GM21723 (cell line): ENCODE measurements at regions not wholly inside any gene's neighbourhood (a gene's known extent, or its start where the extent isn't known, plus 50 kb on each side); places are given as distances from the start of the nearest gene placed in this dataset.
"Not testable (repeated sequence)": the region's sequence is repeated elsewhere in the genome, so short reads cannot be mapped to it uniquely, and the experiment has no call there.

Experiments
- ATAC-seq: cut with Tn5 transposase; IDR thresholded peaks from one replicate; pipeline ENCODE4 v1.9.1; 2021; ENCODE audit warnings: mild to moderate bottlenecking, moderate library complexity; ENCODE audit not compliant: unreplicated experiment

- no peak for ATAC-seq
Observed at GRCh38 chr7:19623676-19624075, 85.2 kb downstream of the POLR1F start.

- ATAC-seq: no peak
Observed at GRCh38 chr7:19621740-19622139, 87.1 kb downstream of the POLR1F start.

GRCh38 chr7:19620470-19620869 is 88.4 kb downstream of the POLR1F start:
- no peak for ATAC-seq

GRCh38 chr7:19619122-19619521 is 89.7 kb downstream of the POLR1F start:
- no peak for ATAC-seq

DNA sequence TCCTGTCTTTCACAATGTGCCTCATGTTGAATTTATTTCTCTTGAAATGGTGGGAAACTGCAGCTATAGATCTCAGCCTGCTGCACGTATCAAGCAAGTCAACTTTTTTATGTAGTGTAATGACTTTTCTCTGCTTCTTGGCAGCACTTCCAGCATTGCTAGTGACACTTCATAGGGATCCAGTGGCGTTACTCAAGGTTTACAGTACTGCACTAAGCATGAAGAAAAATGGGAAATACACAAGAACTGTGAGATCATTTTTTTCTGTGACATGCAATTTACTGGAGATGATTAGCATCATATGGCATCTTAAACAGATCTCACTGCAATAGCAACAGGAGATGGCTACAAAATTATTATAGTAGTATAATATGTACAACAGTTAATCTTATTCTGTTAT is 90.9 kb downstream of the POLR1F start:
- ATAC-seq: no peak

- no peak for ATAC-seq
Observed at GRCh38 chr7:19610194-19610943, 98.5 kb downstream of the POLR1F start.

GRCh38 chr7:19589446-19589845 is 119.4 kb downstream of the POLR1F start:
- no peak for ATAC-seq

- ATAC-seq: peak; percentile 71
Observed at GRCh38 chr7:19587291-19587690, 121.5 kb downstream of the POLR1F start.

- no peak for ATAC-seq
Observed at GRCh38 chr7:19585761-19586160, 123.1 kb downstream of the POLR1F start.

GRCh38 chr7:19575909-19576557 is 132.8 kb downstream of the POLR1F start:
- no peak for ATAC-seq

GRCh38 chr7:19574131-19574530 is 134.7 kb downstream of the POLR1F start:
- ATAC-seq: no peak

DNA sequence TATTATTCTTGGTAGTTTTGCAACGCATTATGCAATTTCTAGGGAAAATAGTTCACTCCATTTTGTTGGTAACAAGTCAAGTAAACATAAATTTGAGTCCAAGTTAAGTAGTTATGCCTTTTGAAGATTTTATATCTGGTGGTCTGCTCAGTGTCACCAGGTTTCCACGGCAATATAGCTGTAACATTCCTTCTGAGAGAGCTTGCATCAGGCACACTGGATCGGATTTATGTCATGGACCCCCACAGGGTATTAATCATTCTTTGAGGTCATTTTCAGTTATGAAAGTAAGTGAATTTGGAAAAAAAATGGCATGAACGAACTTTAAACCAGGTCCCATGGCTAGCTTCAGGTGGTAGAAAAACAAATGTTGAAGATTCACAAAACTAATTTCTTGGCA is 136.3 kb downstream of the POLR1F start:
- no peak for ATAC-seq

- no peak for ATAC-seq
Observed at GRCh38 chr7:19567011-19567410, 141.8 kb downstream of the POLR1F start.

DNA sequence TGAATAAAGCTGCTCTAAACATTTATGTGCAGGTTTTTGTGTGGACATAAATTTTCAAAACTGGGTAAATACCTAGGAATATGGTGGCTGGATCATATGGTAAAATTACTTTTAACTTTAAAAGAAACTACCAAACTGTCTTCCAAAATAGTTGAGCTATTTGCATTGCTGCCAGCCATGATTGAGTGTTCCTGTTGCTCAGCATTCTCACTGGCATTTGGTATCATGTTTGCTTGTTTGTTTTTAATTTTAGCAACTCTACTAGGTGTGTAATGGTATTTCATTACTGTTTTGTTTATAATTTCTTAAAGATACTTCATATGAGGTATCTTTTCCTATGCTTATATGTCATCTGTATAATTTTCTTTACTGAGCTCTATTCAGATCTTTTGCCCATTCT is 143.2 kb downstream of the POLR1F start:
- no peak for ATAC-seq

- no peak for ATAC-seq
Observed at GRCh38 chr7:19561121-19561805, 147.6 kb downstream of the POLR1F start.

GRCh38 chr7:19560111-19560883 is 148.5 kb downstream of the POLR1F start:
- ATAC-seq: no peak

- ATAC-seq: no peak
Observed at GRCh38 chr7:19558527-19558926, 150.3 kb downstream of the POLR1F start.

DNA sequence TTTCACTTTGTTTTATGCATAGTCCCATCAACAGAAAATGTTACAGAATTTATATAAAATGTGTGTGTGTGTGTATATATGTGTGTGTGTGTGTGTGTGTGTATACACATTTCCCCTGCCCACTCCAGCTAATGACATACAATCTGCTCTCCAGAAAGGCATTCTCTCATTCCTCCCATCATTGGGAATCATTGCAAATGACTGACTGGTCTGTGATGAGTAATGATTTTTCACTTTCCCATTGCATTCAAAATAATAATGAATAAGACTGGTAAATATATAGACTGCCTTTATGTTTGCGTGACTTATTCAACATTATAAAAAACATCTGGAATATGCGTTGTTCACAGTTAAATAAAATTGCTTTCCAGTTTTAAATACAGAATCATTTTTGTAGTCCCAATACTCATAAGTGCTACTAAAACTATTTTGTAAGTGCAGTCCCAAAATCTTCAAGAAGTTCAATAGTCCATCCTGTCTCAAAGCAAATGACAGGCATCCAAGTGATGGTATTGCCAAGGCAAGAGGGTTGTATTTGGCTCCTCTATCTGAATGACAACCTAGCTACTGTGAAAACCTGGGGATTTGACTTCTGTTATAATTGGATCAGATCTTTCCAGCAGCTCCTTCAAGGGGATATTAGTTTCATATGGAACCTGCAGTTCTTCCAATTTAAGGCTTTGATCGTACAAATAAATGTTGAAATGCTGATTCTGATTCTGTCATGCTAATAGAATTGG is 150.9 kb downstream of the POLR1F start:
- no peak for ATAC-seq

GRCh38 chr7:19554581-19554980 is 154.3 kb downstream of the POLR1F start:
- no peak for ATAC-seq

- no peak for ATAC-seq
Observed at GRCh38 chr7:19552576-19552975, 156.3 kb downstream of the POLR1F start.

GRCh38 chr7:19549246-19549645 is 159.6 kb downstream of the POLR1F start:
- ATAC-seq: not testable (repeated sequence)
